ENCODE measurements at regions not wholly inside any gene's neighbourhood (a gene's known extent, or its start where the extent isn't known, plus 50 kb on each side); places are given as distances from the start of the nearest gene placed in this dataset.

- TF ChIP-seq EP300 (IDR thresholded peaks at IDR 0.05) (no peak), RFX5 (IDR thresholded peaks at IDR 0.05) (no peak), CTCF (IDR thresholded peaks at IDR 0.05) (no peak), GATA3 (IDR thresholded peaks at IDR 0.05; ENCODE audit: borderline replicate concordance) (no peak), REST (IDR thresholded peaks at IDR 0.05) (no peak), FOSB (CRISPR knock-in tag; IDR thresholded peaks at IDR 0.05) (no peak), SREBF2 (IDR thresholded peaks at IDR 0.05) (no peak), POLR2A (IDR thresholded peaks at IDR 0.05; ENCODE audit: low read length) (no peak), ATOH8 (CRISPR knock-in tag; IDR thresholded peaks at IDR 0.05; ENCODE audit: low read depth) (no peak), ZFP36 (IDR thresholded peaks at IDR 0.05; ENCODE audit: borderline replicate concordance, partially characterized antibody) (no peak)
These were observed 264.0 kb downstream of the ENGASE start for GRCh38 chr17:79338604-79339003.

Data from A549 (cell line).